Natural killer cell (primary cell): ENCODE measurements at regions not wholly inside any gene's neighbourhood (a gene's known extent, or its start where the extent isn't known, plus 50 kb on each side); places are given as distances from the start of the nearest gene placed in this dataset.

Source experiments
- ATAC-seq, 3 donors: fragments of 150-1000 bp in 2 of 3; fragments of 200-7000 bp in 1 of 3; cut with Tn5 transposase; 1 replicate in 1 of 3; 2 replicates in 2 of 3; pipeline ENCODE4 v1.10.0; 2021; ENCODE audit warnings: mild to moderate bottlenecking in 2 of 3, moderate library complexity in 2 of 3
- DNase-seq, 2 donors: peaks; one replicate each; pipeline versions ENCODE4 v3.0.0 to v3.0.0-alpha.2; 2013 to 2021; ENCODE audit warnings: mixed read lengths in 1 of 2
- H3K27ac ChIP-seq: one replicate; pipeline ENCODE4 v1.5.1; 2013; ENCODE audit warnings: mild to moderate bottlenecking, low read length
- H3K27me3 ChIP-seq: one replicate; pipeline ENCODE4 v1.6.1; 2013; ENCODE audit warnings: low read length; ENCODE audit not compliant: control insufficient read depth, insufficient read depth
- H3K36me3 ChIP-seq: one replicate; pipeline ENCODE4 v1.6.1; 2013; ENCODE audit warnings: low read length; ENCODE audit not compliant: control insufficient read depth, insufficient read depth
- H3K4me1 ChIP-seq: one replicate; pipeline ENCODE4 v1.6.1; 2013; ENCODE audit warnings: low read length; ENCODE audit not compliant: control insufficient read depth, insufficient read depth
- H3K4me3 ChIP-seq: one replicate; pipeline ENCODE4 v1.5.1; 2013; ENCODE audit warnings: low read length
- H3K9me3 ChIP-seq: one replicate; pipeline ENCODE4 v1.6.1; 2013; ENCODE audit warnings: low read length; ENCODE audit not compliant: control insufficient read depth, insufficient read depth
- H3K27ac Mint-ChIP-seq, 2 donors: one replicate each; pipeline ENCODE4 v1.8.0; 2022; ENCODE audit warnings: mild to moderate bottlenecking in 2 of 2, mixed read lengths in 2 of 2, moderate library complexity in 1 of 2
- H3K27me3 Mint-ChIP-seq, 2 donors: one replicate each; pipeline ENCODE4 v1.8.0; 2022; ENCODE audit warnings: low read depth in 2 of 2, mixed read lengths in 2 of 2
- H3K36me3 Mint-ChIP-seq: one replicate; pipeline ENCODE4 v1.8.0; 2022; ENCODE audit warnings: mixed read lengths
- H3K4me1 Mint-ChIP-seq, 2 donors: one replicate each; pipeline ENCODE4 v1.8.0; 2022; ENCODE audit warnings: mixed read lengths in 2 of 2
- H3K4me3 Mint-ChIP-seq: one replicate; pipeline ENCODE4 v1.8.0; 2022; ENCODE audit warnings: mild to moderate bottlenecking, moderate library complexity, mixed read lengths
- H3K9me3 Mint-ChIP-seq, 2 donors: one replicate each; pipeline ENCODE4 v1.8.0; 2022; ENCODE audit warnings: mixed read lengths in 2 of 2
- WGBS: methylation state at CpG from one replicate; pipeline ENCODE4 v1.1.7; 2013; ENCODE audit warnings: missing lambda C conversion rate; ENCODE audit not compliant: insufficient coverage; 5-methylcytosine and 5-hydroxymethylcytosine counted together
- intact Hi-C: fragments of 100-400 bp; cut with micrococcal nuclease; formaldehyde crosslinking; loops from one replicate; pipeline ENCODE4 v1.14.2; 2022
- TF ChIP-seq, protein P1 (sequence below): fragments of 200-600 bp; IDR thresholded peaks from one replicate; pipeline ENCODE4 v1.8.0; 2022; ENCODE audit warnings: antibody characterized with exemption

DNA sequence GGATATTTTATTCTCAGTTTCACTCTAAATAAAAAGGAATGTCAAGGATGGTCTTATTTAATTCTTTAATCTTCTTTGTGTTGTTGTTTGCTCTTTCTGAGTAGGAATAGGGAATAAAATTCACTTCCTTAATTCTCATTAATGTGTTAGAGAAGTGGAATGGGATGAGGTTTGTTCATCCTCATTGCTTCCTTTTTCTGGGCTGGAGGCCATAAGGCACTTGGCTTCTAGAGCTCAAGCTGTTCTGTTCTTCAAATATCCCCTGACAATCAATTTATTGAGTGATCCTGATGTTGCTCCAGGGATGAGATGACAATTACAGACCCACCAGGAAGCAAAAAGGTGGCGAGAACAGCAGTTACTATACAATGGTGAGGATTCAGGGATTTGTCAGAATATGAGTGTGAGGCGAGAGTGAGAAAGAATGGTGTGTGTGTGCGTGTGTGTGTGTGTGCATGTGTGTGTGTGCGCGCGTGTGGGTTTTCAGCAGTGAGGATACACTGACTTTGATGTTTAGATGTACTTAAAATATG lies 557.6 kb upstream of the FANCL start:
- Mint-ChIP-seq H3K27ac (no peak overlapping the region), H3K4me3 (no peak overlapping the region), H3K27me3 (no peaks in the 10 kb centered on the region), H3K9me3 (no peaks in the 10 kb centered on the region), H3K36me3 (no peaks in the 10 kb centered on the region), H3K4me1 (no peaks in the 10 kb centered on the region)
- DNase-seq = no peak
- intact Hi-C loops = no loop called here
- WGBS = 90% methylated on average over 6 of the region's 6 CpGs
- Histone ChIP-seq H3K27me3 (no peaks in the 10 kb centered on the region), H3K27ac (no peak overlapping the region), H3K9me3 (no peaks in the 10 kb centered on the region), H3K36me3 (no peaks in the 10 kb centered on the region), H3K4me1 (no peaks in the 10 kb centered on the region), H3K4me3 (no peak overlapping the region)
- ATAC-seq = no peak
- TF ChIP-seq, protein P1, sequence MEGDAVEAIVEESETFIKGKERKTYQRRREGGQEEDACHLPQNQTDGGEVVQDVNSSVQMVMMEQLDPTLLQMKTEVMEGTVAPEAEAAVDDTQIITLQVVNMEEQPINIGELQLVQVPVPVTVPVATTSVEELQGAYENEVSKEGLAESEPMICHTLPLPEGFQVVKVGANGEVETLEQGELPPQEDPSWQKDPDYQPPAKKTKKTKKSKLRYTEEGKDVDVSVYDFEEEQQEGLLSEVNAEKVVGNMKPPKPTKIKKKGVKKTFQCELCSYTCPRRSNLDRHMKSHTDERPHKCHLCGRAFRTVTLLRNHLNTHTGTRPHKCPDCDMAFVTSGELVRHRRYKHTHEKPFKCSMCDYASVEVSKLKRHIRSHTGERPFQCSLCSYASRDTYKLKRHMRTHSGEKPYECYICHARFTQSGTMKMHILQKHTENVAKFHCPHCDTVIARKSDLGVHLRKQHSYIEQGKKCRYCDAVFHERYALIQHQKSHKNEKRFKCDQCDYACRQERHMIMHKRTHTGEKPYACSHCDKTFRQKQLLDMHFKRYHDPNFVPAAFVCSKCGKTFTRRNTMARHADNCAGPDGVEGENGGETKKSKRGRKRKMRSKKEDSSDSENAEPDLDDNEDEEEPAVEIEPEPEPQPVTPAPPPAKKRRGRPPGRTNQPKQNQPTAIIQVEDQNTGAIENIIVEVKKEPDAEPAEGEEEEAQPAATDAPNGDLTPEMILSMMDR = no peak

DNA sequence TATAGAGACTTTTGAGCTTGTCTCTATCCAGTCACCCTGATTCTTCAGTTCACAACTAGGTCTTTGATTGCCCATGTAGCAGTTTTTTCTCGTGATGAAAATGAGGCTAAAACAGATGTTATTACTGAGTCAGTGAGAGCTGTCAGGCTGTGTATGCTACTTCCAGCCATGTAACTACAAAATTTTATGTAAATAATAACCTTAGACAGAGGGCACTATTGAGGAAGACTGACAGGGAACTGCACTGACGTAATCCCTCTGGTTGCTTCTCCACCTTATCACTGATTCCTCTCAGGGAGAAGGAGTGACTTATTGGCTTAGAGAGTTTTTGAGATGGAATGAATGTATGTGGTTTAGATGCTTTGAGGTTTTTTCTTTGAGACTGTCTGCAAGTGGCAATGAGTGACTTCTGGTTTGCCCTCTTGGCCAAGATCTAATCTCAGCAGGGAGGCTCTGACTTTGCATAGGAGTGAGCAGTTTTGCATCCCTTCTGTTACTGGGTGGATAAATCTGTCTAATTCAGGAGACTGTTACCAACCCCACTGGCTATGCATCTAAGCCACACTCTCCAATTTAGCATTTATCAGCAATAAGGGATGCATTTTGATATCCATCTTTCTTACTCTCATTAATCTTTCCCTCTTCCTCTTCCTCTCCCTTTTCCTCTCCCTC lies 555.2 kb upstream of the FANCL start:
- Histone ChIP-seq H3K36me3 (no peaks in the 10 kb centered on the region), H3K4me1 (no peaks in the 10 kb centered on the region), H3K4me3 (no peak overlapping the region), H3K27me3 (no peaks in the 10 kb centered on the region), H3K27ac (no peak overlapping the region), H3K9me3 (no peaks in the 10 kb centered on the region)
- Mint-ChIP-seq H3K27me3 (no peaks in the 10 kb centered on the region), H3K27ac (no peak overlapping the region), H3K36me3 (no peaks in the 10 kb centered on the region), H3K4me1 (no peaks in the 10 kb centered on the region), H3K9me3 (peaks cover 0 to 3% of the 10 kb centered on the region in 2 donors), H3K4me3 (no peak overlapping the region)
- DNase-seq (no peak), ATAC-seq (no peak)
- intact Hi-C loops = no loop called here
- 30% methylated on average over 1 of the region's 2 CpGs for WGBS
- TF ChIP-seq, protein P1 = no peak

DNA sequence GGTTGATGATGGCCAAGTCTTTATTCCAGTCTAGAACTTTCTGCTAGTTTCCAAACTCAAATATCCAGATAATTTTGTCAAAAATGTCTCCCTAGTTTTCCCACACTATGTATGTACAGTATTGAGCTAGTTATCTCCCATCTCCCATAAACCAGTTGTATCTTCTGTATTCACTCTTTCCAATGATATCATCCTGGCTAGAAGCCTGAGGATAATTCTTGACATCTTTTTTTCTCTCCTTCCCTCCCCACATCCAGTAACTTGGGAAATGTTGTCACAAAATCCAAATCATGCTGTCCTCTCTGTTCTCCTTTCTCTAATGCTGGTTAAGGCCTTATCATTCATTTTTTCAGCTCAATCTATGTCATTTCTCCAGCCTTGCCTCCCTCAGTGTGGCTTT lies 553.8 kb upstream of the FANCL start:
- ATAC-seq (no peak), DNase-seq (no peak)
- Mint-ChIP-seq H3K36me3 (no peaks in the 10 kb centered on the region), H3K27ac (no peak overlapping the region), H3K4me1 (no peaks in the 10 kb centered on the region), H3K9me3 (peaks cover 0 to 3% of the 10 kb centered on the region in 2 donors), H3K4me3 (no peak overlapping the region), H3K27me3 (no peaks in the 10 kb centered on the region)
- intact Hi-C loops = no loop called here
- H3K4me3 ChIP-seq = no peak overlapping the region
- TF ChIP-seq, protein P1 = no peak
- no peaks in the 10 kb centered on the region for H3K27me3 ChIP-seq
- no peaks in the 10 kb centered on the region for H3K36me3 ChIP-seq
- no peak overlapping the region for H3K27ac ChIP-seq
- no peaks in the 10 kb centered on the region for H3K9me3 ChIP-seq
- no peaks in the 10 kb centered on the region for H3K4me1 ChIP-seq

DNA sequence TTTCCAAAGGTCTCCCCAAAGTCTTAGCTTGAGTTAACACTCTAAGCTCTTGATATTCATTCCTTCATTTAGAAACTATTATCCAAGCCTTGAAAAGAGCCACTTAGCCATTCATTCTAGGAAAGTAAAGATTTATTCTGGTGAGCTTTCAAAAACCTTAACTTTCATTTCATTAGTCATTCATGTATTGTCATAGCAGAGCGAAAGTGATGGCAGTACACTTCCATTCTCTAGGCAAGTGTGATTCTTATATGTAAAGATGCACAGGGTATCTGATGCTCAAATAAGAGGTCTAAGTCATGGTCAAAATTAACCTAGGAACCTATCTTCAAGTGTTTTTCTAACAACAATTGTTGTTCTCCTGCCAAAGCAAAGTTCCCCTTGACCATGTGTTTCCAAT lies 553.0 kb upstream of the FANCL start:
- no peaks in the 10 kb centered on the region for H3K27me3 ChIP-seq
- Mint-ChIP-seq H3K4me3 (no peak overlapping the region), H3K27me3 (no peaks in the 10 kb centered on the region), H3K4me1 (no peaks in the 10 kb centered on the region), H3K27ac (no peak overlapping the region), H3K9me3 (peaks cover 0 to 3% of the 10 kb centered on the region in 2 donors), H3K36me3 (no peaks in the 10 kb centered on the region)
- no CpG with 5 or more reads among the region's 1 CpG for WGBS
- no peak overlapping the region for H3K27ac ChIP-seq
- TF ChIP-seq, protein P1 = no peak
- no peaks in the 10 kb centered on the region for H3K36me3 ChIP-seq
- no peaks in the 10 kb centered on the region for H3K4me1 ChIP-seq
- H3K9me3 ChIP-seq = no peaks in the 10 kb centered on the region
- H3K4me3 ChIP-seq = no peak overlapping the region
- ATAC-seq (no peak), DNase-seq (no peak)
- intact Hi-C loops = no loop called here
